HUES6 (cell line): ENCODE measurements at regions not wholly inside any gene's neighbourhood (a gene's known extent, or its start where the extent isn't known, plus 50 kb on each side); places are given as distances from the start of the nearest gene placed in this dataset.

Source experiments
- H3K27ac ChIP-seq: 2 replicates; pipeline ENCODE4 v1.7.0; 2013; ENCODE audit warnings: low read depth, mild to moderate bottlenecking, low read length, inconsistent platforms
- H3K27me3 ChIP-seq: 2 replicates; pipeline ENCODE4 v1.6.1; 2013; ENCODE audit warnings: low read length; ENCODE audit not compliant: control insufficient read depth, insufficient read depth
- H3K36me3 ChIP-seq: 2 replicates; pipeline ENCODE4 v1.6.1; 2013; ENCODE audit warnings: low read length; ENCODE audit not compliant: control insufficient read depth, insufficient read depth
- H3K4me1 ChIP-seq: 2 replicates; pipeline ENCODE4 v1.6.1; 2013; ENCODE audit warnings: low read length; ENCODE audit not compliant: control insufficient read depth, insufficient read depth
- H3K4me3 ChIP-seq: 2 replicates; pipeline ENCODE4 v1.5.1; 2013; ENCODE audit warnings: low read depth, low read length
- H3K9ac ChIP-seq: one replicate; pipeline ENCODE4 v1.6.1; 2013; ENCODE audit warnings: mild to moderate bottlenecking, low read length
- H3K9me3 ChIP-seq: 2 replicates; pipeline ENCODE4 v1.6.1; 2013; ENCODE audit warnings: low read depth, low read length; ENCODE audit not compliant: control insufficient read depth, insufficient read depth

DNA sequence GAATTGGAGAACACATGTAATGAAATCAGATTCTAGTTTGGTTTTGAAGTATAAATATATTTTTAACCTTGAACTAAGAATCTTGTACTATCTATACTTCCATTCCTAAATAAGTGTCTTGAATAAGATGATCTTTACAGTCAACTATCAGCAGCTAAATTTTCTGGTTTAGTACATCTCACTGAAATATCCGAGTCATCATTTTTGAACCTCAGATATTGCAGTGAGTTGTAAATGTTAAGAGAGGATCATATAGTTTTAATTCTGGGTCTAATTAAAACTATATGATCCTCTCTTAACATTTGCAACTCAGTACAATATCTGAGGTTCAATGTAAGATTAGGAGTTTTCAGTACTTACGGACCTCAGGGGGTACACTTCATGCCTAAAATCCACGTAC is 768.8 kb upstream of the ADAMTS5 start:
- H3K4me3 ChIP-seq: no peak overlapping the region
- H3K4me1 ChIP-seq: no peaks in the 10 kb centered on the region; the same call in 1 of the 2 replicates
- H3K9ac ChIP-seq: no peak overlapping the region
- no peaks in the 10 kb centered on the region for H3K36me3 ChIP-seq
- no peaks in the 10 kb centered on the region for H3K27me3 ChIP-seq
- H3K27ac ChIP-seq: no peak overlapping the region
- peaks cover 5% of the 10 kb centered on the region for H3K9me3 ChIP-seq

DNA sequence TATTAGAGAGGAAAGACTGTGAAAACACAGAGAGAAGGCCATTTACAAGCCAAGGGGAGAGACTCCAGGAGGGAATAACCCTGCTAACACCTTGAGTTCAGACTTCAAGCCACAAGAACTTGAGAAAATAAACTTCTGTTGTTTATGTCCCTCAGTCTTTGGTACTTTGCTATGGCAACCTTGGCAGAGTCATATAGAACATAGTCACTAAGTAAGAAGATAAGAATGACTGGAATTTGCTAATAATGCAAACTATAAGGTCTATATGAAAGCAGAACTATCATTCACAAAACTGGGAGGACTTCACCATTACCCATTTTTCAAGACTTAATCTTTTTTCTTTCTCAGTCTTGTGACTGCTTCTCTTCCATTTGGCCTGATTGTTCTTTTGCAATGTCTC is 767.3 kb upstream of the ADAMTS5 start:
- H3K27me3 ChIP-seq: no peaks in the 10 kb centered on the region
- H3K4me3 ChIP-seq: no peak overlapping the region
- no peak overlapping the region for H3K9ac ChIP-seq
- no peaks in the 10 kb centered on the region for H3K4me1 ChIP-seq
- peaks cover 5% of the 10 kb centered on the region for H3K9me3 ChIP-seq
- no peaks in the 10 kb centered on the region for H3K36me3 ChIP-seq
- H3K27ac ChIP-seq: no peak overlapping the region

DNA sequence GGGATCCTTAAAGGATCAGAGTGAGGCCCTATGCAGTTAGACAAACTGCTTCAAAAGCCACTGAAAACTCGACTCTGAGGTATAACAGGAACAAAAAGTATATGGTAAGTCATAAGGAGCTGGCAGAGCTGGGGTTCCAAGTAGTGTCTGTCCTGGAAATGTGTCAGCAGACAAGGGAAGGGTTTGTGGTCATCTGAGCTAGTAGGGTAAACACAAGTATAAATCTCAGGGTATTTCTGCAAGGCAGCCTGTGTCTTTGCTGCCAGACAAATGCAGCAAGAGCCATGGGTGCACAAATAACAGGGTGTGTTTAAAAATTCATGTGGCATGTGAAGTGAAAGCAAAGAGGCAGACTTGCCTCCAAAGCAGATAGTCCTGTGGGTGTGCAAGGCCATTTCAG is 759.0 kb upstream of the ADAMTS5 start:
- peaks cover 6% of the 10 kb centered on the region; the same call in 1 of the 2 replicates for H3K9me3 ChIP-seq
- no peaks in the 10 kb centered on the region for H3K36me3 ChIP-seq
- no peak overlapping the region for H3K9ac ChIP-seq
- H3K27me3 ChIP-seq: no peaks in the 10 kb centered on the region
- H3K27ac ChIP-seq: no peak overlapping the region
- H3K4me1 ChIP-seq: no peaks in the 10 kb centered on the region
- no peak overlapping the region for H3K4me3 ChIP-seq

DNA sequence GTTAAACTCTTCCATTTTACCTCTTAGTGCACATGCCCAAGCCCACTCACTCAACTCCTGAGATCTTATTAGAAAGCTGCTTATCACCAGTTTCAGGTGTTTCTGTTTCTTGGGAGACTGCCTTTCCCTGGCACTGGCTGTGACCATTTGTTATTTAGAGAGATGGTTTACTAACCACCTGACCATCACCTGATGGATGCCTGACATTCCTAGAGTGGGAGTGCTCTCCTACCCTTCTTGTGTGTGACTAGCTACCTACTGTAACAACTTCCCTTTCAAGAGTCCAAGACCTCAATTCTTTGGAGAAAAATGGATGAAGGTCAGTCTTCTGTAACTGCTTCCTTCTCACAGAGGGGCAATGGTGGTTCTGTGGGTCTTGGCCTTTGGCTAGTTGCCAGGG is 755.2 kb upstream of the ADAMTS5 start:
- Histone ChIP-seq H3K9me3 (peaks cover 6% of the 10 kb centered on the region; the same call in 1 of the 2 replicates), H3K27me3 (no peaks in the 10 kb centered on the region), H3K4me3 (no peak overlapping the region)

DNA sequence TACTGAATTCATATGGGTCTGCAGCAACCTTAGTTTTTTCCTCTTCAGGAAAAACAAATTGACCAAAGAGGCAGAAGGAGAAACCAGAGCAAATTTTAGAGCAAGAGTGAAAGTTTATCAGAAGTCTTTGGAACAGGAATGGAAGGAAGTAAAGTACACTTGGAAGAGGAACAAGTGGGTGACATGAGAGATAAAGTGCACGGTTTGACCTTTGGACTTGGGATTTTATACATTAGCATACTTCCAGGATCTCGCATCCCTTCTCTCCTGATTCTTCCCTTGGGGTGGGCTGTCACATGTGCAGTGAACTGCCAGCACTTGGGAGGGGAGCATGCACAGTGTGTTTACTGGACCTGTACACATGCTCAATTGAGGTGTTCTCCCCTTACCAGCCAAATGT is 754.8 kb upstream of the ADAMTS5 start:
- Histone ChIP-seq H3K4me3 (no peak overlapping the region), H3K27ac (no peak overlapping the region), H3K27me3 (no peaks in the 10 kb centered on the region), H3K36me3 (no peaks in the 10 kb centered on the region), H3K4me1 (no peaks in the 10 kb centered on the region), H3K9ac (no peak overlapping the region), H3K9me3 (peaks cover 6% of the 10 kb centered on the region; the same call in 1 of the 2 replicates)

More for the DNA sequence above, 755.2 kb upstream of the ADAMTS5 start:
- Histone ChIP-seq H3K9ac (no peak overlapping the region), H3K27ac (no peak overlapping the region), H3K36me3 (no peaks in the 10 kb centered on the region), H3K4me1 (no peaks in the 10 kb centered on the region)

DNA sequence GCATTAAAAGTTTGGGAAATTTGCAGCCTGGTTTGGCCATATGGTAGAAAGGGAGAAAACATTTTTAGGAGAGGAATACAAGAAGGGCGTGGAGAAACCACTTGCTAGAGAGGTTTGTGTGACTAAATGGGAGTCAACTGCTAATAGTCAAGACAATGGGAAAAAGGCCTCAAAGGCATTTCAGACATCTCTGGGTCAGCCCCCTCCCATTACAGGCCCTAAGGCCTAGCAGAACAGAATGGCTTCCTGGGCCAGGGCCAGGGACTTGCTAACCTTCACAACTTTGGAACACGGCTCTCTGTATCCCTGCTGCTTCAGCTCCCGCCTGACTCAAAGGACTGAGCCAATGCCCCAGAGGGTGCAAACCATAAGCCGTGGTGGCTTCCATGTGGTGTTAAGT is 752.3 kb upstream of the ADAMTS5 start:
- Histone ChIP-seq H3K27me3 (no peaks in the 10 kb centered on the region), H3K9me3 (peaks cover 6% of the 10 kb centered on the region; the same call in 1 of the 2 replicates), H3K27ac (no peak overlapping the region), H3K4me1 (no peaks in the 10 kb centered on the region), H3K9ac (no peak overlapping the region), H3K36me3 (no peaks in the 10 kb centered on the region), H3K4me3 (no peak overlapping the region)

DNA sequence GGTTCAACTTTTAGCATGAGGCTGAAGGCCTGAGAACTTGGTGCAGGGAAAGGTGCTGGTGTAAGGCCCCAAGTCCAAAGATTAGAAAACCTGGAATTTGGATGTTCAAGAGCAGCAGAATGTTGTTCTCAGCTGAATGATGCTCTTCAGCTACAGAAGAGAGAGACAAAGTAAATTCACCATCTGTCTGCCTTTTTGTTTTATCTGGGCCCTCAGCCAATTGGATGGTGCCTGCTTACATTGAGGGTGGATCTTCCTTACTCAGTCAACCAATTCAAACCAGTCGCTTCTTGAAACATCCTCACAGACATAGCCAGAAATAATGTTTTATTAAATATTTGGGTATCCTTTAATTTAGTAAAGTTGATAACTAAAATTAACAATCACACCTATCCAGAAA is 748.2 kb upstream of the ADAMTS5 start:
- Histone ChIP-seq H3K27me3 (no peaks in the 10 kb centered on the region), H3K4me1 (no peaks in the 10 kb centered on the region), H3K27ac (no peak overlapping the region), H3K9ac (no peak overlapping the region), H3K9me3 (0 out of 2 replicates have a peak, but pooled peaks cover 3% of the 10 kb centered on the region), H3K4me3 (no peak overlapping the region), H3K36me3 (no peaks in the 10 kb centered on the region)

DNA sequence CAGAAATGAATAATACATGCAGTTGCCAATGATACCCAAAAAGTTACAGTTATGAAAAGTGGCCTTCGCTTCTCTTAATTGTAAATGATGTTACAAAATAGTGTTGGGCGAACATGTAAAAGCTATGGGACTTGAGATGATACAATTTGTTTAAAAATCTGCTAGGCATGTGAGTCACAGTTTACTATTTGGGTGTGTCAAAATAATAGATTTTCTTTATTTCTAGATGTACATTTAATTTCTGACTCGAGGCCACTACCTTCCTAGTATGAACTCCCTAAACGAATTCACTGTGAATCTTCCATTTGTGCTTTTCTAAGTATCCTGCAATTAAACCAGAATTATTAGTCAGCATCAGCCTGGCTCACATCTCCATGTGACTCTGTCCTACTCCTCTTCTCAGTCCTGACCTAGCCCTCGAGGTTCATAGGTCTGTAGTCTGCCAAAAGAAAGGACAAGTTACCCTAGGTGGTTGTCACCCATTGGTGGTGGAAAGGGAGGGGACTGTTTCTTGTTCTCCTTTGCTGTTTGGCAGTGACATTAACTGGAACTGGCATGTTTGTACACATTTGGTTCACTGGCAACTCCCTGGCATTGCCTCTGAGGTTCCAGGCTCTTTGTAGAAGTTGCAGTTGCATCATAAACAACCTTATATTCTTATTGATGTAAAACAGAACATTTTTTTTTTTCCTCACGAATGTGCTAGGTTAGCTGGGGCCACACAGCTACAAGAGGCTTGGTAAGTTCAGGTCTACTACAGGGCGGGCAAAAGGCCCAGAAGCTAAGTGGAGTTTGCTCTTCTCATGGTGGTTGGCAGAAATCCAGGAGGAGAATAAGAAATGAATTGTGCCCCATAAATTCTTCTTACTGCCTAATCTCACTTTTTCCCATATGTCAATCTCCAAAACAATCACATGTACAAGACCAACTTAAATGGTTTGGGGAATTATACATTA is 746.5 kb upstream of the ADAMTS5 start:
- H3K4me3 ChIP-seq: no peak overlapping the region
- no peak overlapping the region for H3K9ac ChIP-seq
- 0 out of 2 replicates have a peak, but pooled peaks cover 3% of the 10 kb centered on the region for H3K9me3 ChIP-seq
- no peak overlapping the region for H3K27ac ChIP-seq
- H3K4me1 ChIP-seq: no peaks in the 10 kb centered on the region
- no peaks in the 10 kb centered on the region for H3K36me3 ChIP-seq
- H3K27me3 ChIP-seq: no peaks in the 10 kb centered on the region

DNA sequence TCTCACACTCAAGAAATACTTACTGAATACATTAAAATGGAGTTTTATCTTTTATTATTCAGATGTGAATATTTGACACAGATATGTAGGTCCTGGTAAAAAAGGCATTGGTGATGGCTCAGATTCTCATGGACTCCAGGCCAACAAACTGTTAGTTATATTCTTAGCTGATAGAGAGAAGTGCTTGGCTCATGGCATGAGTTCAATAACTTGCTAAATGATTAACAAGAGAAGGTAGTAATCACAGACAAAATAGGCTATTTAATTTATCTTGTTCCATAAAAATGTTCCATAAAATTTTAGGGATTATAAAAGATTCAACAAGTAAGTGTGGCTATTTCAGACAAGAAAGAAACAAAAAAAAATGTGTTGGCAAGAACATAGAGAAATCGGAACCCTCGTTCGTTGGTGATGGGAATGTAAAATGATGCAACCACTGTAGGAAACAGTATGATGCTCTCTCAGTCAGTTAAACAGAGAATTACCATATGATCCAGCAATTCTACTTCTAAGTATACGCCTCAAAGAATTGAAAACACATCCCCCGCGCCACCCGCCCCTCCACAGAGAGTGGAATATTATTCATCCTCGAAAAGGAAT is 737.8 kb upstream of the ADAMTS5 start:
- H3K4me1 ChIP-seq: no peaks in the 10 kb centered on the region
- no peak overlapping the region for H3K4me3 ChIP-seq
- no peak overlapping the region for H3K27ac ChIP-seq
- H3K27me3 ChIP-seq: no peaks in the 10 kb centered on the region
- no peak overlapping the region for H3K9ac ChIP-seq
- H3K9me3 ChIP-seq: 0 out of 2 replicates have a peak, but pooled peaks cover 6% of the 10 kb centered on the region
- no peaks in the 10 kb centered on the region for H3K36me3 ChIP-seq

DNA sequence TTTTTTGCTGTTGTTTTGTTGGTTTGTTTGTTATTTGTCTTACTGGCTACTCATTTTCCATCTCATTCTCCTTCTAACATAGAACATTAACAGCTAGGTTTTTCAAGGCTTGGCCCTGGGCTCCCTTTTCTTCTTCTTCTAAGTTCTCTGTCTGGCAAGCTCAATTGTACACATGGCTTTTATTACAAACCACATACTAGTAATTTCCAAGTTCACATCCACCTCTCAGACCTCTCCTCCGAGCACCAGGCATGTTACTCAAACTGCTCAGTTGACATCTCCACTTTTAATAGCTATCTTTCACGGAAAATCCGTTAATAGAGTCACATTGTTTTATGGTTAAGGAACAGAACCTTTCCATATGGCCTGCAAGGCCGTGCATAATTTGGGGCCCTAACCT is 736.9 kb upstream of the ADAMTS5 start:
- no peaks in the 10 kb centered on the region for H3K27me3 ChIP-seq
- H3K4me3 ChIP-seq: no peak overlapping the region
- no peaks in the 10 kb centered on the region for H3K36me3 ChIP-seq
- 0 out of 2 replicates have a peak, but pooled peaks cover 6% of the 10 kb centered on the region for H3K9me3 ChIP-seq
- no peaks in the 10 kb centered on the region for H3K4me1 ChIP-seq
- no peak overlapping the region for H3K27ac ChIP-seq
- H3K9ac ChIP-seq: no peak overlapping the region

DNA sequence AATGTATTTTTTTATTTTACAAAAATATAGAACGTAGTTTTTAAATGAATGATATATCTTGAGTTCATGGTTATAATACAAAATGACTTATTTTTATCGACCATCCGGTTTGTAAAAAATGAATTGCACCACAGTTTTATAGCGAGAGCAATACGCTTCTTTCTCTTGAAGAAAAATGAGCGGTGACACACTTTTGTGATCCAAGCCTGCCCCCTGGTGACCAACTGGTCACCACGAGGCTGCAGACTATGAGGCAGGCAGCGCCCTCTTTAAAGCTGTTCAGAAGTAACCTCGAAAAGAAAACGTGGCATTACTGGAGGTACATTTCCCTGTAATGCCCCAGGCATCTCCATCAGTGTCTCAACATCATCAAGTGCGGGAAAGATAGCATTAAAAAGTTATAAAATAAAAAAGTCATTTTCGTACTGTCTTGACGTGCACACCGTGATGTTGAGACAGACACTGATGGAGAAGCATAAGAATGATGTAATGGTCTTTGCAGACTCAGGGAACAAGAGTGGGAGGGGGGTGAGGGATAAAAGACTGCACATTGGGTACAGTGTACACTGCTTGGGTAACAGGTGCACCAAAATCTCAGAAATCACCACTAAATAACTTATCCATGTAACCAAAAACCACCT is 734.2 kb upstream of the ADAMTS5 start:
- H3K27ac ChIP-seq: no peak overlapping the region

More for the DNA sequence above, 734.2 kb upstream of the ADAMTS5 start:
- Histone ChIP-seq H3K4me3 (no peak overlapping the region), H3K9me3 (no peaks in the 10 kb centered on the region), H3K27me3 (no peaks in the 10 kb centered on the region), H3K9ac (no peak overlapping the region), H3K36me3 (no peaks in the 10 kb centered on the region), H3K4me1 (no peaks in the 10 kb centered on the region)
